HS-5 (cell line): ENCODE measurements at regions not wholly inside any gene's neighbourhood (a gene's known extent, or its start where the extent isn't known, plus 50 kb on each side); places are given as distances from the start of the nearest gene placed in this dataset.
A peak's percentile ranks its signal among the peaks of the same experiment; 100 is the strongest.
"Not testable (repeated sequence)": the region's sequence is repeated elsewhere in the genome, so short reads cannot be mapped to it uniquely, and the experiment has no call there.

ENCODE experiments used
- DNase-seq: peaks from one replicate; pipeline ENCODE4 v3.0.0-alpha.2; 2012; ENCODE audit warnings: low read depth

- DNase-seq = no peak
These were observed 69.2 kb downstream of the LYZL2 start for GRCh38 chr10:30560326-30560725.

- DNase-seq = no peak
These were observed 70.4 kb downstream of the LYZL2 start for GRCh38 chr10:30559180-30559579.

GRCh38 chr10:30558411-30558810, 71.1 kb downstream of the LYZL2 start:
- no peak for DNase-seq

GRCh38 chr10:30557884-30558283, 71.7 kb downstream of the LYZL2 start:
- peak; percentile 34 for DNase-seq

GRCh38 chr10:30556189-30556588, 73.4 kb downstream of the LYZL2 start:
- DNase-seq = no peak

GRCh38 chr10:30555465-30555864, 74.1 kb downstream of the LYZL2 start:
- no peak for DNase-seq

GRCh38 chr10:30554440-30554825, 75.1 kb downstream of the LYZL2 start:
- no peak for DNase-seq

- DNase-seq = no peak
These were observed 75.7 kb downstream of the LYZL2 start for GRCh38 chr10:30553626-30554439.

GRCh38 chr10:30553018-30553625, 76.4 kb downstream of the LYZL2 start:
- no peak for DNase-seq

GRCh38 chr10:30550967-30551815, 78.4 kb downstream of the LYZL2 start:
- no peak for DNase-seq

- not testable (repeated sequence) for DNase-seq
These were observed 80.3 kb downstream of the LYZL2 start for GRCh38 chr10:30549134-30549687.

- no peak for DNase-seq
These were observed 83.0 kb downstream of the LYZL2 start for GRCh38 chr10:30546511-30546910.

- DNase-seq = no peak
These were observed 86.7 kb downstream of the LYZL2 start for GRCh38 chr10:30542895-30543288.

- DNase-seq = no peak
These were observed 87.3 kb downstream of the LYZL2 start for GRCh38 chr10:30542001-30542894.

- no peak for DNase-seq
These were observed 89.3 kb downstream of the LYZL2 start for GRCh38 chr10:30540276-30540675.

- no peak for DNase-seq
These were observed 91.5 kb downstream of the LYZL2 start for GRCh38 chr10:30538086-30538485.

GRCh38 chr10:30537586-30537985, 92.0 kb downstream of the LYZL2 start:
- DNase-seq = no peak

- DNase-seq = not testable (repeated sequence)
These were observed 92.4 kb downstream of the LYZL2 start for GRCh38 chr10:30537158-30537557.

- no peak for DNase-seq
These were observed 93.0 kb downstream of the LYZL2 start for GRCh38 chr10:30536578-30536977.

- no peak for DNase-seq
These were observed 93.9 kb downstream of the LYZL2 start for GRCh38 chr10:30535677-30536076.

- no peak for DNase-seq
These were observed 94.9 kb downstream of the LYZL2 start for GRCh38 chr10:30534465-30535144.
